H9 (cell line): ENCODE measurements at regions not wholly inside any gene's neighbourhood (a gene's known extent, or its start where the extent isn't known, plus 50 kb on each side); places are given as distances from the start of the nearest gene placed in this dataset.

Experiments
- DNase-seq: peaks from one replicate; pipeline ENCODE4 v3.0.0-alpha.2; 2017
- H2AFZ ChIP-seq: one replicate; pipeline ENCODE4 v1.6.1; 2013; ENCODE audit warnings: mild to moderate bottlenecking, low read length, control low read depth, moderate library complexity
- H2AK5ac ChIP-seq: 2 replicates; pipeline ENCODE4 v1.6.1; 2013; ENCODE audit warnings: low read length, control low read depth, mixed read lengths; ENCODE audit not compliant: insufficient read length
- H2BK120ac ChIP-seq: one replicate; pipeline ENCODE4 v1.6.1; 2013; ENCODE audit warnings: low read depth, mild to moderate bottlenecking, low read length, control low read depth, inconsistent platforms; ENCODE audit not compliant: poor library complexity, severe bottlenecking
- H2BK12ac ChIP-seq: 2 replicates; pipeline ENCODE4 v1.6.1; 2013; ENCODE audit warnings: low read length, control low read depth, mixed read lengths, low read depth; ENCODE audit not compliant: insufficient read length
- H2BK15ac ChIP-seq: 2 replicates; pipeline ENCODE4 v1.6.1; 2013; ENCODE audit warnings: low read depth, low read length, control low read depth
- H2BK20ac ChIP-seq: one replicate; pipeline ENCODE4 v1.6.1; 2013; ENCODE audit warnings: low read depth, mild to moderate bottlenecking, low read length, control low read depth, inconsistent platforms; ENCODE audit not compliant: poor library complexity, severe bottlenecking
- H2BK5ac ChIP-seq: 2 replicates; pipeline ENCODE4 v1.6.1; 2013; ENCODE audit warnings: low read length, control low read depth, mixed read lengths; ENCODE audit not compliant: insufficient read length
- H3K14ac ChIP-seq: 2 replicates; pipeline ENCODE4 v1.6.1; 2013; ENCODE audit warnings: low read length, control low read depth; ENCODE audit not compliant: insufficient read depth
- H3K18ac ChIP-seq: 2 replicates; pipeline ENCODE4 v1.6.1; 2013; ENCODE audit warnings: low read depth, mild to moderate bottlenecking, mixed read lengths, low read length, control low read depth; ENCODE audit not compliant: insufficient read length
- H3K23ac ChIP-seq: 2 replicates; pipeline ENCODE4 v1.6.1; 2013; ENCODE audit warnings: low read length, control low read depth, mixed read lengths, low read depth; ENCODE audit not compliant: insufficient read length
- H3K23me2 ChIP-seq: 2 replicates; pipeline ENCODE4 v1.6.1; 2013; ENCODE audit warnings: low read depth, mild to moderate bottlenecking, mixed read lengths, low read length, control low read depth; ENCODE audit not compliant: insufficient read length, poor library complexity, severe bottlenecking
- H3K27ac ChIP-seq: 2 replicates; pipeline ENCODE4 v1.5.1; 2013; ENCODE audit warnings: low read length, control low read depth, mixed read lengths, low read depth; ENCODE audit not compliant: insufficient read length
- H3K27me3 ChIP-seq: 2 replicates; pipeline ENCODE4 v1.6.1; 2013; ENCODE audit warnings: low read length, control low read depth, inconsistent platforms; ENCODE audit not compliant: insufficient read depth
- H3K4ac ChIP-seq: 2 replicates; pipeline ENCODE4 v1.6.1; 2013; ENCODE audit warnings: low read depth, mild to moderate bottlenecking, control low read depth, inconsistent platforms, low read length, moderate library complexity
- H3K4me1 ChIP-seq: 2 replicates; pipeline ENCODE4 v1.6.1; 2013; ENCODE audit warnings: low read length, control low read depth, inconsistent platforms; ENCODE audit not compliant: insufficient read depth
- H3K4me2 ChIP-seq: 2 replicates; pipeline ENCODE4 v1.6.1; 2013; ENCODE audit warnings: low read length, control low read depth, mixed read lengths; ENCODE audit not compliant: insufficient read length, insufficient read depth
- H3K56ac ChIP-seq: 2 replicates; pipeline ENCODE4 v1.6.1; 2013; ENCODE audit warnings: low read depth, mild to moderate bottlenecking, mixed read lengths, low read length, control low read depth; ENCODE audit not compliant: insufficient read length
- H3K79me1 ChIP-seq: 2 replicates; pipeline ENCODE4 v1.6.1; 2013; ENCODE audit warnings: low read depth, mild to moderate bottlenecking, moderate library complexity, low read length, control low read depth, inconsistent platforms; ENCODE audit not compliant: insufficient read depth, poor library complexity, severe bottlenecking
- H3K79me2 ChIP-seq: 2 replicates; pipeline ENCODE4 v1.6.1; 2013; ENCODE audit warnings: low read length, control low read depth, inconsistent platforms; ENCODE audit not compliant: insufficient read depth
- H3K9ac ChIP-seq: 2 replicates; pipeline ENCODE4 v1.6.1; 2013; ENCODE audit warnings: low read length, control low read depth, mixed read lengths; ENCODE audit not compliant: insufficient read length; ENCODE audit errors: extremely low read depth
- H3K9me3 ChIP-seq: one replicate; pipeline ENCODE4 v1.6.1; 2013; ENCODE audit warnings: low read depth, low read length, inconsistent platforms; ENCODE audit not compliant: control insufficient read depth
- H3T11ph ChIP-seq: one replicate; pipeline ENCODE4 v1.6.1; 2013; ENCODE audit warnings: mild to moderate bottlenecking, low read length, control low read depth, inconsistent platforms
- H4K20me1 ChIP-seq: one replicate; pipeline ENCODE4 v1.6.1; 2013; ENCODE audit not compliant: control insufficient read depth, insufficient read length, insufficient read depth
- H4K5ac ChIP-seq: 2 replicates; pipeline ENCODE4 v1.6.1; 2013; ENCODE audit warnings: low read depth, mild to moderate bottlenecking, mixed read lengths, low read length, control low read depth; ENCODE audit not compliant: insufficient read length
- H4K8ac ChIP-seq: replicated peaks from 2 replicates; pipeline ENCODE4 v1.6.1; 2013; ENCODE audit warnings: low read length, control low read depth, mixed read lengths, low read depth; ENCODE audit not compliant: insufficient read length
- H4K91ac ChIP-seq: 2 replicates; pipeline ENCODE4 v1.6.1; 2013; ENCODE audit warnings: low read depth, mild to moderate bottlenecking, moderate library complexity, mixed read lengths, low read length, control low read depth; ENCODE audit not compliant: insufficient read length
- H3K27ac Mint-ChIP-seq, 3 experiments: 2 replicates in 2 of 3; 3 replicates in 1 of 3; pipeline ENCODE4 v1.8.0; 2020 to 2021; ENCODE audit warnings: mixed read lengths in 3 of 3, mild to moderate bottlenecking in 1 of 3, moderate library complexity in 1 of 3
- H3K27me3 Mint-ChIP-seq: 2 replicates; pipeline ENCODE4 v1.8.0; 2021; ENCODE audit warnings: low read depth, mild to moderate bottlenecking, moderate library complexity, mixed read lengths
- H3K36me3 Mint-ChIP-seq, 3 experiments: 2 replicates in 2 of 3; 3 replicates in 1 of 3; pipeline ENCODE4 v1.8.0; 2020 to 2021; ENCODE audit warnings: low read depth in 3 of 3, mixed read lengths in 3 of 3; ENCODE audit not compliant: insufficient read depth in 1 of 3
- H3K4me1 Mint-ChIP-seq, 2 experiments: 2 replicates each; pipeline ENCODE4 v1.8.0; 2020; ENCODE audit warnings: mixed read lengths in 2 of 2
- H3K4me3 Mint-ChIP-seq, 2 experiments: 2 replicates in 1 of 2; 3 replicates in 1 of 2; pipeline ENCODE4 v1.8.0; 2020 to 2021; ENCODE audit warnings: mild to moderate bottlenecking in 2 of 2, mixed read lengths in 2 of 2, moderate library complexity in 1 of 2
- H3K9me3 Mint-ChIP-seq, 2 experiments: 2 replicates in 1 of 2; 3 replicates in 1 of 2; pipeline ENCODE4 v1.8.0; 2020; ENCODE audit warnings: mild to moderate bottlenecking in 2 of 2, mixed read lengths in 2 of 2, moderate library complexity in 1 of 2
- WGBS: extraction: QIAGEN DNeasy Blood & Tissue Kit; methylation state at CpG from one replicate; pipeline ENCODE4 v1.1.7; 2013; ENCODE audit warnings: missing lambda C conversion rate, low lambda C conversion rate, mixed read lengths; ENCODE audit not compliant: insufficient read length; ENCODE audit errors: extremely low coverage; 5-methylcytosine and 5-hydroxymethylcytosine counted together
- TF ChIP-seq, protein P1 (sequence below): fragments of 200-600 bp; sonication (generic); conservative IDR thresholded peaks from 3 replicates; pipeline ENCODE4 v1.8.0; 2021; ENCODE audit warnings: antibody characterized with exemption, mild to moderate bottlenecking

DNA sequence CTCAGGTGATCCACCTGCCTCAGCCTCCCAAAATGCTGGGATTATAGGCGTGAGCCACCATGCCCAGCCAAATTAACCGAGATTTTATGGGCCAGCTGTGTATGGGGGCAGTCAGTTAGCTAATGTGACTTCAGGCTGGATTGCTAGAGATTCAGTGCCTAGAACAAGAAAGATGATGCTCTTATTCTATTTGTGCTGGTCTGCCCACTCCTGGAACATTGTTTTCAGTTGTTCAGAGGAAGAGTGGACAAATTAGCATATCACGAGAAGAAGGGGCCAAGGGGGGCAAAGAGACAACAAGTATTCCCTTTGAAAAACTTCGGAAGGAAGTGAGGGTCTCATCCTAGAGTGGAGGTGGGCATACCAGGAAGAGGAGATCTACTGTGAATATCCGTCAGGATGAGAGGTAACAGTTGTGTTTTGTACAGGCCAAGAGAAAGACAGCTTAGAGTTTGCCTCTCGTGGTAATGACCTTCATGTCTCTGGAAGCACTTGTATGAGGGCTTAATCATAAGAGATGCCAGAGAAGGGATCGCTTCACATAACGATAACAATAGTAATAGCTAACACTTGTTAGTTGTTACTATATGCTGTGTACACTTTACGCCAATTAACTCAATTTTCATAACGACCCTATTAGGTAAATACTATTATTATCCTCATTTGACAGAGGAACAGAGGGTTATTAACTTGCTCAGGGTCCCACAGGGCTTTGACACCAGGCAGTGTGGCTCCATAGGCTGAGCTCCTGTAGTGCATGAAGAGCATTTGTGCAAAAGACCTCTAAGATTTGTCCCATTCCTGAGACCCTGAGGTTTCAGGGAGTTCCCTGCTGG is 138.3 kb downstream of the DDX1 start:
- no peak overlapping the region for H3K27ac Mint-ChIP-seq

More for the DNA sequence above, 138.3 kb downstream of the DDX1 start:
- H3K4me2 ChIP-seq = no peak overlapping the region
- H3K23ac ChIP-seq = no peak overlapping the region
- H4K20me1 ChIP-seq = no peaks in the 10 kb centered on the region
- no peak overlapping the region for H4K8ac ChIP-seq
- no peak overlapping the region for H3K9ac ChIP-seq
- H3K27ac ChIP-seq = no peak overlapping the region
- no peak overlapping the region for H2BK20ac ChIP-seq
- no peaks in the 10 kb centered on the region for H3K9me3 ChIP-seq
- TF ChIP-seq, protein P1, sequence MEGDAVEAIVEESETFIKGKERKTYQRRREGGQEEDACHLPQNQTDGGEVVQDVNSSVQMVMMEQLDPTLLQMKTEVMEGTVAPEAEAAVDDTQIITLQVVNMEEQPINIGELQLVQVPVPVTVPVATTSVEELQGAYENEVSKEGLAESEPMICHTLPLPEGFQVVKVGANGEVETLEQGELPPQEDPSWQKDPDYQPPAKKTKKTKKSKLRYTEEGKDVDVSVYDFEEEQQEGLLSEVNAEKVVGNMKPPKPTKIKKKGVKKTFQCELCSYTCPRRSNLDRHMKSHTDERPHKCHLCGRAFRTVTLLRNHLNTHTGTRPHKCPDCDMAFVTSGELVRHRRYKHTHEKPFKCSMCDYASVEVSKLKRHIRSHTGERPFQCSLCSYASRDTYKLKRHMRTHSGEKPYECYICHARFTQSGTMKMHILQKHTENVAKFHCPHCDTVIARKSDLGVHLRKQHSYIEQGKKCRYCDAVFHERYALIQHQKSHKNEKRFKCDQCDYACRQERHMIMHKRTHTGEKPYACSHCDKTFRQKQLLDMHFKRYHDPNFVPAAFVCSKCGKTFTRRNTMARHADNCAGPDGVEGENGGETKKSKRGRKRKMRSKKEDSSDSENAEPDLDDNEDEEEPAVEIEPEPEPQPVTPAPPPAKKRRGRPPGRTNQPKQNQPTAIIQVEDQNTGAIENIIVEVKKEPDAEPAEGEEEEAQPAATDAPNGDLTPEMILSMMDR = no peak
- no peak overlapping the region for H2BK5ac ChIP-seq
- H3K27me3 Mint-ChIP-seq = no peaks in the 10 kb centered on the region; the same call in 1 of the 2 replicates
- H3K23me2 ChIP-seq = no peaks in the 10 kb centered on the region
- H3T11ph ChIP-seq = no peak overlapping the region
- no peaks in the 10 kb centered on the region; a peak in 1 of 7 replicates for H3K36me3 Mint-ChIP-seq
- no peak overlapping the region for H2BK12ac ChIP-seq
- no peak overlapping the region for H3K14ac ChIP-seq
- H3K27me3 ChIP-seq = no peaks in the 10 kb centered on the region
- no peak overlapping the region for H2BK15ac ChIP-seq
- no peaks in the 10 kb centered on the region for H3K79me2 ChIP-seq
- no peaks in the 10 kb centered on the region for H3K79me1 ChIP-seq
- no peak overlapping the region for H3K18ac ChIP-seq
- peaks cover 16 to 20% of the 10 kb centered on the region in 2 experiments for H3K4me1 Mint-ChIP-seq
- no peak overlapping the region for H2BK120ac ChIP-seq
- no peak overlapping the region for H3K4ac ChIP-seq
- no peak overlapping the region for H2AK5ac ChIP-seq
- H3K56ac ChIP-seq = no peak overlapping the region
- H3K4me3 Mint-ChIP-seq = no peak overlapping the region
- no peak overlapping the region for H4K91ac ChIP-seq
- no peak for DNase-seq
- 0 out of 2 replicates have a peak, but pooled peaks cover 1% of the 10 kb centered on the region for H3K4me1 ChIP-seq
- no peaks in the 10 kb centered on the region for H3K9me3 Mint-ChIP-seq
- no CpG with 5 or more reads among the region's 10 CpGs for WGBS
- no peak overlapping the region for H4K5ac ChIP-seq
- H2AFZ ChIP-seq = no peak overlapping the region
